Neuronal stem cell (in vitro differentiated cells): ENCODE measurements at regions not wholly inside any gene's neighbourhood (a gene's known extent, or its start where the extent isn't known, plus 50 kb on each side); places are given as distances from the start of the nearest gene placed in this dataset.
A peak's percentile ranks its signal among the peaks of the same experiment; 100 is the strongest.

Experiments used
- DNase-seq: peaks from one replicate; pipeline ENCODE4 v3.0.0-alpha.2; 2013; ENCODE audit warnings: low spot score
- H2AFZ ChIP-seq: one replicate; pipeline ENCODE4 v1.6.1; 2013; ENCODE audit warnings: mild to moderate bottlenecking, low read length, inconsistent platforms
- H2AK5ac ChIP-seq: 2 replicates; pipeline ENCODE4 v1.6.1; 2013; ENCODE audit warnings: low read depth, mild to moderate bottlenecking, inconsistent platforms, low read length, moderate library complexity, mixed read lengths
- H2BK120ac ChIP-seq: 2 replicates; pipeline ENCODE4 v1.6.1; 2013; ENCODE audit warnings: low read depth, mild to moderate bottlenecking, inconsistent platforms, low read length, moderate library complexity, mixed read lengths
- H2BK12ac ChIP-seq: one replicate; pipeline ENCODE4 v1.6.1; 2013; ENCODE audit warnings: low read length, inconsistent platforms
- H2BK15ac ChIP-seq: 2 replicates; pipeline ENCODE4 v1.6.1; 2013; ENCODE audit warnings: mild to moderate bottlenecking, low read length, inconsistent platforms, mixed read lengths
- H2BK5ac ChIP-seq: one replicate; pipeline ENCODE4 v1.6.1; 2013; ENCODE audit warnings: inconsistent platforms, mild to moderate bottlenecking, low read length, moderate library complexity
- H3K14ac ChIP-seq: one replicate; pipeline ENCODE4 v1.6.1; 2013; ENCODE audit warnings: low read length, inconsistent platforms
- H3K18ac ChIP-seq: 2 replicates; pipeline ENCODE4 v1.6.1; 2013; ENCODE audit warnings: low read length, inconsistent platforms
- H3K23ac ChIP-seq: 2 replicates; pipeline ENCODE4 v1.6.1; 2013; ENCODE audit warnings: low read depth, mild to moderate bottlenecking, mixed read lengths, low read length, inconsistent platforms; ENCODE audit not compliant: poor library complexity
- H3K27ac ChIP-seq: replicated peaks from 3 replicates; pipeline ENCODE4 v1.5.1; 2013; ENCODE audit warnings: low read length, inconsistent platforms
- H3K27me3 ChIP-seq, 3 experiments: 2 replicates each; pipeline ENCODE4 v1.6.1; 2013; ENCODE audit warnings: low read length in 3 of 3, mild to moderate bottlenecking in 2 of 3, inconsistent platforms in 1 of 3, low read depth in 1 of 3, mixed read lengths in 1 of 3, moderate library complexity in 1 of 3; ENCODE audit not compliant: control insufficient read depth in 3 of 3, insufficient read depth in 3 of 3
- H3K36me3 ChIP-seq, 2 donors: replicated peaks in 1 of 2; 2 replicates each; pipeline ENCODE4 v1.6.1; 2013; ENCODE audit warnings: low read length in 2 of 2; ENCODE audit not compliant: control insufficient read depth in 2 of 2, insufficient read depth in 2 of 2
- H3K4ac ChIP-seq: 2 replicates; pipeline ENCODE4 v1.6.1; 2013; ENCODE audit warnings: inconsistent platforms, mild to moderate bottlenecking, low read length, moderate library complexity
- H3K4me1 ChIP-seq, 2 donors: 1 replicate in 1 of 2; 2 replicates in 1 of 2; pipeline ENCODE4 v1.6.1; 2013; ENCODE audit warnings: low read length in 2 of 2, low read depth in 1 of 2; ENCODE audit not compliant: control insufficient read depth in 2 of 2, insufficient read depth in 1 of 2
- H3K4me2 ChIP-seq: one replicate; pipeline ENCODE4 v1.6.1; 2013; ENCODE audit warnings: mild to moderate bottlenecking, low read length, inconsistent platforms; ENCODE audit not compliant: insufficient read depth, poor library complexity, severe bottlenecking
- H3K4me3 ChIP-seq, 2 donors: 2 replicates each; pipeline ENCODE4 v1.5.1; 2013; ENCODE audit warnings: low read length in 2 of 2, mild to moderate bottlenecking in 2 of 2, inconsistent platforms in 1 of 2, moderate library complexity in 1 of 2
- H3K79me1 ChIP-seq: one replicate; pipeline ENCODE4 v1.6.1; 2013; ENCODE audit warnings: low read depth, mild to moderate bottlenecking, inconsistent platforms, low read length, moderate library complexity
- H3K9ac ChIP-seq: one replicate; pipeline ENCODE4 v1.6.1; 2013; ENCODE audit warnings: mild to moderate bottlenecking, low read depth, low read length, inconsistent platforms; ENCODE audit not compliant: poor library complexity
- H3K9me3 ChIP-seq, 2 donors: replicated peaks in 1 of 2; 2 replicates each; pipeline versions ENCODE3 to v1.6.1; 2013; ENCODE audit warnings: low read length in 2 of 2, mild to moderate bottlenecking in 2 of 2, inconsistent platforms in 1 of 2, low read depth in 1 of 2, mixed read lengths in 1 of 2, moderate library complexity in 1 of 2; ENCODE audit not compliant: control insufficient read depth in 2 of 2, insufficient read depth in 1 of 2
- H4K8ac ChIP-seq: one replicate; pipeline ENCODE4 v1.6.1; 2013; ENCODE audit warnings: low read depth, mild to moderate bottlenecking, inconsistent platforms, low read length, moderate library complexity
- H4K91ac ChIP-seq: one replicate; pipeline ENCODE4 v1.6.1; 2013; ENCODE audit warnings: low read length, low read depth, mild to moderate bottlenecking, inconsistent platforms; ENCODE audit not compliant: poor library complexity
- WGBS, 2 donors: extraction: QIAGEN DNeasy Blood & Tissue Kit; methylation state at CpG; one replicate each; pipeline ENCODE4 v1.1.7; 2013; ENCODE audit warnings: missing lambda C conversion rate in 2 of 2, mixed read lengths in 1 of 2; ENCODE audit not compliant: insufficient read length in 2 of 2, insufficient replicate concordance in 1 of 2; ENCODE audit errors: extremely low coverage in 2 of 2; 5-methylcytosine and 5-hydroxymethylcytosine counted together

GRCh38 chr16:79347277-79347676 lies 253.3 kb downstream of the MAF start:
- H2BK15ac ChIP-seq = no peak overlapping the region
- DNase-seq = no peak
- H3K4me2 ChIP-seq = no peak overlapping the region
- no peak overlapping the region for H3K23ac ChIP-seq
- no peak overlapping the region for H4K91ac ChIP-seq
- H3K79me1 ChIP-seq = no peaks in the 10 kb centered on the region
- no peak overlapping the region for H3K4ac ChIP-seq
- H3K36me3 ChIP-seq = no peaks in the 10 kb centered on the region
- WGBS, 2 donors = no CpG with 5 or more reads among the region's 19 CpGs
- H4K8ac ChIP-seq = no peak overlapping the region
- H2BK120ac ChIP-seq = no peak overlapping the region
- no peaks in the 10 kb centered on the region for H3K9me3 ChIP-seq
- peaks cover 0 to 7% (median 0%) of the 10 kb centered on the region in 3 experiments for H3K27me3 ChIP-seq
- no peak overlapping the region for H2BK12ac ChIP-seq
- H3K18ac ChIP-seq = peak overlapping the region; percentile 20
- peak overlapping the region; percentile 69 for H2AFZ ChIP-seq
- no peak overlapping the region for H2AK5ac ChIP-seq
- no peak overlapping the region for H2BK5ac ChIP-seq
- H3K27ac ChIP-seq = no peak overlapping the region
- peak overlapping the region in 1 of 2 donors; percentile 11 for H3K4me3 ChIP-seq
- H3K14ac ChIP-seq = no peak overlapping the region
- peaks cover 7 to 9% of the 10 kb centered on the region in 2 donors for H3K4me1 ChIP-seq
- H3K9ac ChIP-seq = no peak overlapping the region

DNA sequence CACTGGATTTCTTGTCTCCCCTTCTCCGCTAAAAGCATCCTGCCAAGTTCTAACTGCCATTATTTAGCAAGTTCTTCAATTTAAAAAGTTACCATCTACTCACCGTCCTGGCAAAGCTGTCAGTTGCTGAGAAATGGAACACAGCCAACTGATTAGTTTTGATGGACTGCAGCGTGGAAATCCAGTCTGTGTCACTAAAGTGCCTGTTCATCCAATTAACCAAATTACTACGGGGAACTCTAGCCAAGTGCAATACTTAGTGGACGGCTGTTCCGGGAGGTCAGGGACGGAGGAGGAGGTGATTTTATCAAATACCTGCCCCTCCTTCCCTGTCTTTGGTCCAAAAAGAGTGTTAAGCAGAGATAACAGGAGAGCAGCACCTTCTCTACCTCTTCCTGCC lies 260.7 kb downstream of the MAF start:
- H3K23ac ChIP-seq = no peak overlapping the region
- no peaks in the 10 kb centered on the region for H3K36me3 ChIP-seq
- no peak overlapping the region for H3K14ac ChIP-seq
- no peak overlapping the region for H2BK15ac ChIP-seq
- H3K9me3 ChIP-seq = no peaks in the 10 kb centered on the region
- no peak overlapping the region for H3K4me2 ChIP-seq
- H2AK5ac ChIP-seq = no peak overlapping the region
- no peak overlapping the region for H2BK120ac ChIP-seq
- no peak overlapping the region for H4K91ac ChIP-seq
- no peaks in the 10 kb centered on the region for H3K27me3 ChIP-seq
- no peak overlapping the region for H3K18ac ChIP-seq
- no CpG with 5 or more reads among the region's 7 CpGs for WGBS, 2 donors
- H3K4me3 ChIP-seq = no peak overlapping the region
- no peak overlapping the region for H2BK5ac ChIP-seq
- H3K27ac ChIP-seq = no peak overlapping the region
- no peak overlapping the region for H2BK12ac ChIP-seq
- no peaks in the 10 kb centered on the region for H3K4me1 ChIP-seq
- H4K8ac ChIP-seq = no peak overlapping the region
- no peak overlapping the region for H2AFZ ChIP-seq
- H3K9ac ChIP-seq = no peak overlapping the region
- no peaks in the 10 kb centered on the region for H3K79me1 ChIP-seq
- no peak overlapping the region for H3K4ac ChIP-seq
- no peak for DNase-seq

DNA sequence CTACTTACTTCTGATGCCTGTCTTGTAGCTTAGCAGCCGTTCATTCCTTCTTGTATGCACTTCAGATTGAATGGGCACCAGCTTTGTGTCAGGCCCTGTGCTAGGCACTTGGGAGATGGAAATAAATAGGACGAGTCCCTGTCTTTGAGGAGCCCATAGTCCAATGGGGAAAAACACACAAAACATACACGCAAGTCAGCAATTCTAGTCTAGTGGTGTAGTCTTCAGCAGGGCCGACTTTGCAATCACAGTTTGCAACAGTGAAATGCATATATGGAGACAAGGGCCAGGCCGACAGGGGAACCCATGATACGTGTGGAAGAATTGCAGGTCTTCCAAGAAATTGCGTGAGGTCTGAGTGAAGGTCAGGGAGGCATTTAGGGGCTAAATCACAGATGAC lies 262.6 kb downstream of the MAF start:
- DNase-seq = no peak
- H3K27me3 ChIP-seq = no peaks in the 10 kb centered on the region
- no peak overlapping the region for H3K4me3 ChIP-seq
- no peaks in the 10 kb centered on the region for H3K79me1 ChIP-seq
- H3K14ac ChIP-seq = no peak overlapping the region
- no CpG with 5 or more reads among the region's 7 CpGs for WGBS, 2 donors
- no peak overlapping the region for H2BK12ac ChIP-seq
- H2AFZ ChIP-seq = no peak overlapping the region
- no peak overlapping the region for H3K4ac ChIP-seq
- H3K36me3 ChIP-seq = no peaks in the 10 kb centered on the region
- H2BK5ac ChIP-seq = no peak overlapping the region
- H3K9ac ChIP-seq = no peak overlapping the region
- no peak overlapping the region for H3K27ac ChIP-seq
- no peak overlapping the region for H2BK15ac ChIP-seq
- H4K8ac ChIP-seq = no peak overlapping the region
- H2AK5ac ChIP-seq = no peak overlapping the region
- H3K9me3 ChIP-seq = no peaks in the 10 kb centered on the region
- no peaks in the 10 kb centered on the region for H3K4me1 ChIP-seq
- no peak overlapping the region for H3K18ac ChIP-seq
- no peak overlapping the region for H3K4me2 ChIP-seq
- H3K23ac ChIP-seq = no peak overlapping the region
- H4K91ac ChIP-seq = no peak overlapping the region
- no peak overlapping the region for H2BK120ac ChIP-seq

- no peak overlapping the region for H3K14ac ChIP-seq
- H2AFZ ChIP-seq = no peak overlapping the region
- no peak overlapping the region for H3K27ac ChIP-seq
- H3K4me1 ChIP-seq = no peaks in the 10 kb centered on the region
- no peak overlapping the region for H3K4me2 ChIP-seq
- no peak overlapping the region for H2AK5ac ChIP-seq
- no peak overlapping the region for H4K91ac ChIP-seq
- no CpG with 5 or more reads among the region's 6 CpGs for WGBS, 2 donors
- no peak overlapping the region for H2BK12ac ChIP-seq
- H3K4me3 ChIP-seq = no peak overlapping the region
- no peaks in the 10 kb centered on the region for H3K36me3 ChIP-seq
- H3K79me1 ChIP-seq = no peaks in the 10 kb centered on the region
- no peak for DNase-seq
- no peak overlapping the region for H2BK5ac ChIP-seq
- no peaks in the 10 kb centered on the region for H3K27me3 ChIP-seq
- no peak overlapping the region for H3K9ac ChIP-seq
- H2BK15ac ChIP-seq = no peak overlapping the region
- H3K23ac ChIP-seq = no peak overlapping the region
- no peak overlapping the region for H3K18ac ChIP-seq
- H4K8ac ChIP-seq = no peak overlapping the region
- H2BK120ac ChIP-seq = no peak overlapping the region
- H3K4ac ChIP-seq = no peak overlapping the region
- no peaks in the 10 kb centered on the region for H3K9me3 ChIP-seq
Observed at GRCh38 chr16:79336437-79337229, 263.9 kb downstream of the MAF start.
